T47D (cell line): ENCODE measurements at regions not wholly inside any gene's neighbourhood (a gene's known extent, or its start where the extent isn't known, plus 50 kb on each side); places are given as distances from the start of the nearest gene placed in this dataset.

Source experiments
- DNase-seq, 2 experiments: peaks; one replicate each; pipeline versions ENCODE4 v3.0.0 to v3.0.0-alpha.2; 2011 to 2012; ENCODE audit warnings: low read depth in 1 of 2, low spot score in 1 of 2
- JUND ChIP-seq: IDR thresholded peaks from 2 replicates; pipeline ENCODE4 v1.6.1; 2012; ENCODE audit warnings: low read depth
- in situ Hi-C: cut with HindIII; loops from 2 replicates; pipeline ENCODE4 v1.10.0; 2016; ENCODE audit warnings: low sequenced_read_pairs, low pct_unique_long_range_greater_than_20kb

DNA sequence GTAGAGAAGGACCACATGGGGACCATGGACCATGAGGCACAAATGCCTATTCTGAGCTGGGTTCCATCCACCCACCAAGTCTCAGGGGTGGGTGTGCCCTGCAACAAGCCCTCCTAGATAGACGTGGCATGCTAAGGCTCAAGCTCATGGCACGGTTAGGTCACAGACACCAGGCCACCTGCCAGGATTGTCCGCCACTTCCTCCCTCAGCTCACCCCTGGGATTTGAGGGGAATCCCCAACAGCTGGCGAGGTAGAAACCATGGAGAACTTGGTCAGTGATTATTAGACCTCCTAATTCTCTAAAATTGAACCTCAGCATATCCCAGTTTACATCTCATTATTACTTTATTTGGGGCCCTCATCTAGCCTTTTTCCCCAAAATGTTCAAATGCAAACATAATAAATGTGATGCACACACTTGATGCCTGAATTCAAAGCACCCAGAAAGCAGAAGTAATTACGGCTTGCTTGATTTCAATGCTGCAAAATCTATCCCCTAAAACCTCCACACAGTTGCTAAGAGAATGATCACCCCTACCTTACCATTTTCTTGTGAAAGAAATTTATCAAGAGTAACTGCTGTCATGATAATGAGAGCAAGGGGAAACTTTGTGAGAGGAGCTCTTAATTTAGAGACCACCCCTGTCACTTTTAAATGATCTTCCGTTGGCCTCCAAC is 366.6 kb upstream of the PFKP start:
- DNase-seq: no peak
- in situ Hi-C loops: no loop called here
- TF ChIP-seq JUND: no peak

DNA sequence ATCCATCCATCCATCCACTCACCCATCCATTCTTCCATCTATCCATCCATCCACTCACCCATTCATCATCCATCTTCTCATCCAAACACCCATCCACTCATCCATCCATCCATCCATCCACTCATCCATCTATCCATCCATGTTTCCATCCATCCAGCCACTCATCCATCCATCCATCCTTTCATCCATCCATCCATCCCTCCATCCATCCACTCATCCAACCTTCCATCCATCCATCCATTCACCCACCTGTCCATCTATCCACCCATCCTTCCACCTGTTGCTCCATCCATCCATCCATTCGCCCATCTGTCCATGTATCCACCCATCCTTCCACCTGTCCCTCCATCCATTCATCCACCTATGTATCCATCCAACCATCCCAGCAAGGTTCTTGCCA is 378.4 kb upstream of the PFKP start:
- no peak for DNase-seq
- no peak for TF ChIP-seq JUND
- in situ Hi-C loops: no loop called here

DNA sequence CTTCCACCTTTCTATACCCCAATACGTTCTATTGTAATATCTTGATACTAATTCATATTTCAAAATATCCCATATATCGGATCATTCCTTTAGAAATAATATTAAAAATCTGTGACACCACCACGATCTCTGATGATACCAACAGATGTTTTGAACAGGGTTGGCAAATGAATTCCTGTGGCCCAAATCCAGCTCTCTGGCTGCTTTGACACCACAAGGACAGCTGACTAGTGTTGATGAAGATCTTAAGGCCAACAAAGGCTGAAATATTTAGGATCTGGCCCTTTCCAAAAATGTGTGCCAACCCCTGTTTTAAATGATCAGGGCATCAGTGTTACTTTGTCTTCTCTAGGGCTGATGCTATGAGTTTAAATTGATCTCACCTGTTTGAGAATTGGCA is 380.7 kb upstream of the PFKP start:
- DNase-seq: no peak
- no peak for TF ChIP-seq JUND
- in situ Hi-C loops: no loop called here

DNA sequence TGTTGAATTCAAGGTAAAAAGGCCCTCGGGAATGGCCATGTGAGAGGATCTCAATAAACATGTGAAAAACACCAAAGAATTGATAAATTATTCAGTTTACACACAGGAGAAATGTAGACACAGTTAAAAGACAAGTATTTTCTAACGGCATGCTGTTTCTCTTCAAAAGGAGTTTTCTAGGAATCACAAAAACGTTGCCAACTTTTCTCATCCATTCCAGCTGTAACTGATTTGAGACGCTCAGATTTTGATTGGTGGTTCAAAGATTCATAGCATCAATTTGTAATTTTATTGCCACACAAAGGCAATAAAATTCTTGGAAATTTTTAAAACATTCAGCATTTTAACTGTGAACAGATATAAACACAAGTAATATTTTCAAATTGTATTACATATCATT is 384.9 kb upstream of the PFKP start:
- DNase-seq: no peak
- TF ChIP-seq JUND: no peak
- in situ Hi-C loops: no loop called here

DNA sequence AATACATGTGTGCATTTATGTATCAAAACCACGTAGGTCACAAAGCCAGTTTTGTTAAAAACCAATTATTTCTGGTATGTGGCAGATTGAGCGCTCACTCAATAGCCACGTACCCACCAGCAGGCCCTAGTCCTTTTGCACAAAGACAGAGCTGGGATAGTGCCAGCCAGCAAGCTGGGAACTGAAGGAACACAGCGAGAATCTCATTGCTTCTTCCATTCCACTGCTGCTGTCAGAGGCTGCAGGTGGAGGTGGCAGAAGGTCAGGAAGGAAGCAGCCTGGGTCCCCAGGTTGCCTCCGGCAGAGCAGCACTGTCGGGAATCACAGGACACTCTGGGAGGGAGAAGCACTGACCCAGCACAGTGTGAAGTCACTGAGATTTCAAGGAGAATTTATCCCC is 385.5 kb upstream of the PFKP start:
- in situ Hi-C loops: no loop called here
- no peak for TF ChIP-seq JUND
- no peak for DNase-seq

DNA sequence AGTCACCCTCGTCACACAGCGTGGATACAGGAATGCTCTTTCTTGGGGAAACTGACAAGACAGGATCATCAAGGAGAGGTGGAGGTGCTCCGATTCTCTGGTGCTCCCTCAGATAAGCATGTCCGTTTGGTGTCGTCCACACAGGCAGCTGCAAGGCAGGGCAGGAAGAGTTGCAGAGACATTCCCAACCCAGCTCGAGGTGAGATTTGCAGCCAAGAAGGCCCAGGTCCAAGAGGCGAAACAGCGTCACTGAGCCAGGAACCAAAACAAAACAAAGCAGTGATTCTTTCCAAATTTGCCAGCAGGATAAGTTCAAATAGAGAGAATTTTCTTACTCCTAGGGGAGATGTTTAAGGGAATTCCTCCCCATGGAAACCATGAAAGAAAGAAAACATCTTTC is 386.5 kb upstream of the PFKP start:
- no peak for DNase-seq

DNA sequence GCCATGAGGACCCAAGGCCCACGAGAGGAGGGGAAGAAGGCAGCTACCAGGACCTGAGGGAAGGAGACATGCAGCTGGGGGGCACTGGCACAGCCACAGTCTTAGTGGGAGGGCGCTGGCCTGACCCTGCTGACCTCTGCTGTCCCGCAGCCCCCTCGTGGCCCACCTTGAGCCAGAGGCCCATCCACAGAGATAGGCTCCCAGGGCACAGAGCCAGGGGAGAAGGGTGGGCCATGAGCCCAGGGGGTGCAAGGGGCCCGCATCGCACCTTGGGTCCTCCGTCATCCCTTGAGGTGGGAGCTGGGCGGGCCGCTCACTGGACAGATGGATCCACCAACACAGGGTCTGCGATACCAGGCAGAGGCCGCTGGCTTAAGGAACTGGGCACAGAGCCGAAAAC is 387.7 kb upstream of the PFKP start:
- no peak for TF ChIP-seq JUND
- in situ Hi-C loops: no loop called here
- no peak for DNase-seq

More for the DNA sequence above, 386.5 kb upstream of the PFKP start:
- no peak for TF ChIP-seq JUND
- in situ Hi-C loops: no loop called here

DNA sequence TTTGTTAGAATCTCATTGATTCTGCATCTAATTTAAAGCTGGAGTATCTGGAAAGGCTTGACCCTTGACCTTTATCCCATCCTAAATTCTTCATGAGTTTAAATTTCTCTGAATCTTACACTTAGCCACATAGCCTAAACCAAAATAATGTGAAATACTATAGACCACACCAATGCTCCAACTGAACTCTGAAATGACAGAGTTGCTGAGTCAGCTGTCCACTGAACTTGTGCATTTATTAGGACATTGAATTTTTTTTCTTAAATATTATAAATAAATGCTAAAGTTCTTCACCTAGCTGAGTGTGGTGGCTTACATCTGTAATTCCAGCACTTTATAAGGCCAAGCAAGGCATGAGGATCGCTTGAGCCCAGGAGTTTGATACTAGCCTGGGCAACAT is 390.9 kb upstream of the PFKP start:
- no peak for TF ChIP-seq JUND
- no peak for DNase-seq
- in situ Hi-C loops: no loop called here

DNA sequence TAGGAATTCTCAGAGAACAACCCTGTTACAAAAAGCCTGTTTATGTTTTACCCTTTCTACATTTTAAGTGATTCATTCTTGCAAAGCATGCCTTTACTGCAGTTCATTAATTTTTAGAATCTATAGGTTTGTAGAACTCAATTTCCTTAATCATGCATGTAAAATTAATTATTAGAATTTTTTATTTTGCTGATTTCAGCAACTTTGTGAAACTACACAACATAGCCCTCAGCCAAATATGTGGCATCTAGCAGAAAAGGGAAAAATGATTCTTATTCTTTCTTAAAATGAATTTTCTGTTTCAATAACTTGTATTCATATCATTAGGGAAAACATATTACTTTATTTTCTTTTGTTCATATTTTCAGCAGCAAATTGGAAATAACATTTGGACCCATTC is 392.9 kb upstream of the PFKP start:
- DNase-seq: no peak
- TF ChIP-seq JUND: no peak
- in situ Hi-C loops: no loop called here

DNA sequence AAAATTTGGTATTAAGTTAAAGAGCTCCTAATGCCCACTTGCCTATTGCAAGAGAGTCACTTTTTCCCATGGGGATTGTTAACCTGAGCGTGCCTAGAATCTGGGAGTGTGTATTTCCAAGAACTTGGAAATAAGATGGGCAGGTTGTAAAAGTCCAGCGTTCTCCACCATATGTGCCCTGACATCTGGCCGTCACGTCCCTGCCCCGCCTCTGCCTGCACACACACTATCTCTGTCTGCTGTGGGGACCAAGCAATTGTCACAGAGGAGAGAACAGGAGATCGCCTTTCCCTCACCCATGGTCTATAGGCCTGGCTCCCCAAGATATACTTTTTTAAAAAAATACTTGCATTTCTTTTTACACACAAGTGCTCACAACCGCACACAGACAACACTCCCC is 396.5 kb upstream of the PFKP start:
- no peak for DNase-seq
- in situ Hi-C loops: no loop called here

DNA sequence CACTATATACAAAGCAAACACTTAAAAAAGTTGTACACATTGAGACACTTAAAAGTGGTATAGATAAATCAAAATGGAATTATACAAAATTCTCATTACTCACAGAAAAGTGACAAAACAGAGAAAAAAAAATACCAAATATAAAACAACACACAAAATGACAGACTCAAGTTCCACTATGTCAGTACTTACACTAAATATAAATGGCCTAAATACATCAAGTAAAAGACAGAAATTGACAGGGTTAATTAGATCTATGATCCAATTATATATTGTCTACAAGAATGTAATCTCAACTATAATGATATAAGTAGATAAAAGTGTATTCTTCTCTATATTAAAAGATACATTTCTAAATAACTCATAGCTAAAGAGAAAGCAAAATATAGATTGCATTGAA is 401.6 kb upstream of the PFKP start:
- DNase-seq: no peak
- no peak for TF ChIP-seq JUND
- in situ Hi-C loops: no loop called here

More for the DNA sequence above, 396.5 kb upstream of the PFKP start:
- TF ChIP-seq JUND: no peak

DNA sequence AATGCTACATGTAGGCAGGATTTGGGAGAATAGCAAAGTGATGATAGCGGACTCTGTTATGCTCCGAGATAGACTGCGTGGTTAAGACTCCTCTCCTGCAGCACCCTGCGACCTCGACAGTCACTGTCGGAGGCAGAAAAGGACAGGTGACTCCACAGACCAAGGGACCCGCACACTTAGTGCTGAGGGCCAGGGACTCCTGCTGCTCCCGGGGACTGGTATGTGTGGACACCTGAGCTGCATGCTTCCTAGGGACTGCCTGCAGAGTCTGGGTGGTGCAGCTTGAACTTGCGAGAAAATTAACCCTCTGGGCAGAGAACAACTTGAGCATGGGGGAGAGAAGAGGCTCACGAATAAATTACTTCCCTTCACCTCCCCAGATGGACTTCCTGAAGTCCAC is 407.1 kb upstream of the PFKP start:
- DNase-seq: no peak
- TF ChIP-seq JUND: no peak
- in situ Hi-C loops: no loop called here

DNA sequence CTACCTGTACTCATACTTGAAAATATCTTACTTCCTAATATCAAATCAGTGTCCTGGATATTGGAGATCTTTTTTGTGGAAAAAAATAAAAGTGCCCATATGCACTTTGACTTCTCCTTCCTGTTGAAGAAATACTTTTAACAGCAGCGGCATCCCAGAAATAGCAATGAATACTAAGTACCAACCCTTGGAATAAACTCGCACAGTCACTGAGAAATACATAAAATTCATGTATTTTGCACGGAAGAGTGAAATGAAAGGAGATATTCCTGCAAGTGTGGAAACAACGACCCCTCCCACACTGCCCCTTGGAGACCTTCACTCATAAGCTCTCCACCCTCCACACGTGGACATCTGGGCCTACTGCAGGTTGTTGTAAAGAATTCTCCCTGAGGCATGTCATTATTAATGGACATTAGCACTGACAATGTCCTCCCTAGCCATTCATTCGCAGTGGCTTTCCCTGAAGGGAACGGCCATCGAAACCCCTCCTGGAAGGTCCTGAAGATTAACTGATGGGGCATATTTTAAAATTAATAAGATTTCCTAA is 407.6 kb upstream of the PFKP start:
- no peak for DNase-seq
- in situ Hi-C loops: no loop called here
- no peak for TF ChIP-seq JUND

DNA sequence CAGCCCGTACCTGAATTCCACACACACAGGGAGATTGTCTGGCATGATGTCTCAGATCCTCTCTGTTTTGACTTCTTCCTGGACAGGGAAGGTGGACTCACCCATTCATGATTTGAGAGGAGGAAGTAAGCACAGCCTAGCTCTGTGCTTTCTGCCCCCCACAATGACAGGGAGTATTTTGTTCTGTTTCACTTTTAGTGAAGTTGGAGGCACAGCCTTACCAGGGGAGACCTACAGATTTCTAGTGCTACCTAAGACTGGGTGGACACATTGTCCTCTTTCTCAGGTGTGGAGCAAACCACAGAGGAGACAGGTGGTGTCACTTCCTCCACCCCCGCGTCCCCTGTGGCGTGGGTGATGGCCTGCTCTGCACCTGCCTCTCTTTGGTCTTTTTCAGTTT is 408.6 kb upstream of the PFKP start:
- DNase-seq: no peak
- in situ Hi-C loops: no loop called here
- no peak for TF ChIP-seq JUND

DNA sequence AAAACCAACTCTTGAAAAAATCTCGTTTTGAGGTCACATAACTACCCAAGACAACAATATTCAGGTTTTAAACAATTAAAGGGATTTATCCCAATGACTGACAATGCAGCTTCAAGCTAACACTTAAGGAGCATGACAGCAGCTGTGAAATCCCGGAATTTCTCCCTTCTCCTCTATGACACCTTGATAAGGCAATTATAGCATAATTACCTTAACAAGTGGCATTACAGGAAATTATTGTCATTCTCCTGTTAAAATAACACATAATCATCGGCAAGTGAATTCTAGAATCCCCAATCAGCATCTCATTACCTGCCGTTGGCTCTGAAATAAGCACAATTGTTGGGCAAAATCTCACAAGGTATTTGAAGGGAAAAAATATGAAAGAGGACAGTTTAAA is 417.0 kb upstream of the PFKP start:
- no peak for TF ChIP-seq JUND
- in situ Hi-C loops: no loop called here
- DNase-seq: no peak
